Renal pelvis (tissue), 1 donor: ENCODE measurements at regions not wholly inside any gene's neighbourhood (a gene's known extent, or its start where the extent isn't known, plus 50 kb on each side); places are given as distances from the start of the nearest gene placed in this dataset.
"Not testable (repeated sequence)": the region's sequence is repeated elsewhere in the genome, so short reads cannot be mapped to it uniquely, and the experiment has no call there.

Source experiments
- DNase-seq: peaks from one replicate; pipeline ENCODE4 v3.0.0-alpha.2; 2013

DNA sequence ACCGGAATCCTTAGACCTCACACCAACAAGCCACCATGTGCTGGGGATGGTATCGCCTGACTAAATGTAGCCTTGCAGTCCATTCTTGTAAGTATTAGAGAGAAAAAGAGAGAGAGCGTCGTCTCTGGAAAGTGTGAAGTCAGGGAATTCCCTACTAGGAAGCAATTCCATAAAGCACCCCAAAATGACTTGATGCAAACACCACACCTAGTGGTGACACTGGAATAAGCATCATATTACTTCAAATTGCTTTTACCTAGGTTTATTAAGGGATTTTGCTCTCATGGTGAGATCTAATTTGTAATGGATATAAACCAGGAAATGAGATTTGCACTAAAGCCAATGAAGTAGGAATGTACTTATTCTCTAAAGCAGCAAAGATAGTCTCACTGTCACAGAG lies 111.4 kb upstream of the METTL9 start:
- not testable (repeated sequence) for DNase-seq

- not testable (repeated sequence) for DNase-seq
These were observed 100.3 kb upstream of the METTL9 start for GRCh38 chr16:21499046-21499445.

GRCh38 chr16:21501223-21501868 lies 98.0 kb upstream of the METTL9 start:
- DNase-seq = peak; percentile 54

DNA sequence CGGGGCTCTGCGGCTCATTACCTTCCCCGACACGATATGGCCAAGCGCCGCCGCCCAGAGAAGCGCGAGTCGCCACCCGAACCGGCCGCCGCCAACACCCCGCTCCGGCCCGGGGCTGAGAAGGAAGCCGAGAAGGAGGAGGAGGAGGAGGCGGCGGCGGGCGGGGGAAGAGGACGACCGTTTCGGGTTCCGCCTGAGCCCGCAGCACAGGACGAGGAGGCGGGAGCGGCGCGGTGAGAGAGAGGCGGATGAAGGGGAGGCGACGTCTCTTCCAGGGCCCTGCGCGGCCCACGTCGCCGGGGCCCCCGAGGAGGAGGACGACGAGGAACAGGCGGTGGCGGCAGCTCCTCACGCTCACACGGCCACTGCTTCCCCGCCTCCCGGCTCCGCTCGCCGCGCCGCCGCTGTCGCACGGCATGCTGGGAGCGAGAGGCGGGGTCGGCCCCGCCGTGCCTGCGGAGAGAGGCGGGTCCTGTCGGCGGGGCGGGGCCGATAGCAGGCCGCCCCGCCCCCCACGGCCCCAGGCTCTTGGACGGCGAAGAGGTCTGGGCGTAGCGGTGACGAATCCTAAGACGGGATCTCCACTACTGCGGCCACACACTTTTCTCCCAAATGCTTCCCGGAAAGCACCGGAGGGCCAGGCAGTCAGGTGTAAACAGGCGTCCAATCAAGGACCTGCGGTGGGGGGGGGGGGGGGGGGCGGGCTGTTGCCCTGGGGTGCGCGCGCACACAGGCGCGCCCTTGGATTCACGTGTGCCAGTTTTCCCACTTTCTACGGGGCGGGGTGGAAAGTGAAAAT lies 97.3 kb upstream of the METTL9 start:
- DNase-seq = peak; percentile 92

GRCh38 chr16:21503574-21503920 lies 95.8 kb upstream of the METTL9 start:
- not testable (repeated sequence) for DNase-seq

DNA sequence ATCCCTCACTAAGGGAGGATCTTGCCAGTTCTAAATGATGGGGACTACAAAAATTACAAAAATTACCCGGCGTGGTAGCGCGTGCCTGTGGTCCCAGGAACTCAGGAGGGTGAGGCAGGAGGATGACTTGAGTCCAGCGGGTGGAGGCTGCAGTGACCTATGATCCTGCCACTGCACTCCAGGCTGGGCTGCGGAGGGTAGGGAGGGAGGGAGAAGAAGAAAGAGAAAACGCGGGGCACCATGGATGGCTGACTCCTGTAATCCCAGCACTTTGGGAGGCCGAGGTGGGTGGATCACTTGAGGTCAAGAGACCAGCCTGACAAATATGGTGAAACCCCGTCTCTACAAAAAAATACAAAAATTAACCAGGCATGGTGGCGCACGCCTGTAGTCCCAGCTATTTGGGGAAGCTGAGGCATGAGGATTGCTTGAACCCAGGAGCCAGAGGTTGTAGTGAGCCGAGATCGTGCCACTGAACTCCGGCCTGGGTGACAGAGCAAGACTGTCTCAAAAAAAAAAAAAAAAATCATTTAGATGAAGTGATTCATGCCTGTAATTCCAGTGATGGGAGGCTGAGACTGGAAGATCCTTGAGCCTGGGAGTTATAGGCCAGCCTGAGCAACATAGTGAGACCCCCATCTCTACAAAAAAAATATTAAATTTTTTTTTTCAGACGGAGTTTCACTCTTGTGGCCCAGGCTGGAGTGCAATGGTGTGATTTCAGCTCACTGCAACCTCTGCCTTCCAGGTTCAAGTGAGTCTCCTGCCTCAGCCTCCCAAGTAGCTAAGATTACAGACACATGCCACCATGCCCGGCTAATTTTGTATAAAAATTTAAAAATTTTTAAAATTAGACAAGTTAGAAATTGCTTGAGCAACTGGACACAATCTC lies 95.2 kb upstream of the METTL9 start:
- DNase-seq = not testable (repeated sequence)

- DNase-seq = not testable (repeated sequence)
These were observed 93.4 kb upstream of the METTL9 start for GRCh38 chr16:21505751-21506520.

DNA sequence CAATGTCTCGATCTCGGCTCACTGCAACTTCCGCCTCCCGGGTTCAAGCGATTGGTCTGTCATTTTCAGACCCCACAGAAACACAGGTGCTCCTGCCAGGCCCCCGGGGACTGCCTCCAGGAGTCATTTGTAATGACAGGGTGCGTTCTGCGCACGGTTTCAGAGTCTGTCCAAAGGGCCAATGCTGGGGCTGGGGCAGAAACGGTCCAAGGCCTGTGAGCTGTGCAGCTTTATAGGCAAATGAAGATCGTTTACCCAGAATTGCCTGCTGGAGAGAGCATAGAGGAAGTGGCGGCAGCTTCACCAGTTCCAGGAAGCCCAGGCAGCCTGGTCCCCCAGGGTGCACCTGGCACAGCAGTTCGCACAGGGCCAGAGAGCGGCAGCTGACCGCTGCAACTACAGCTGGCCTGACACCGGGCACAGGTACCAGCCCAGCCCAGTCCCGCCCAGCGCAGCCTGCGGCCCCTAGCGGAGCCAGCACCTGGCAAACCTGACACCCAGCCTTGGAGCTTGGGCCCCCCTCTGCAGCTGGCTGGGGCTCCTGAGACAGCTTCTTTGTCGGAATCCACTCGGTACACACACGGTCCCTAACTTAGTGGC lies 92.4 kb upstream of the METTL9 start:
- not testable (repeated sequence) for DNase-seq

DNA sequence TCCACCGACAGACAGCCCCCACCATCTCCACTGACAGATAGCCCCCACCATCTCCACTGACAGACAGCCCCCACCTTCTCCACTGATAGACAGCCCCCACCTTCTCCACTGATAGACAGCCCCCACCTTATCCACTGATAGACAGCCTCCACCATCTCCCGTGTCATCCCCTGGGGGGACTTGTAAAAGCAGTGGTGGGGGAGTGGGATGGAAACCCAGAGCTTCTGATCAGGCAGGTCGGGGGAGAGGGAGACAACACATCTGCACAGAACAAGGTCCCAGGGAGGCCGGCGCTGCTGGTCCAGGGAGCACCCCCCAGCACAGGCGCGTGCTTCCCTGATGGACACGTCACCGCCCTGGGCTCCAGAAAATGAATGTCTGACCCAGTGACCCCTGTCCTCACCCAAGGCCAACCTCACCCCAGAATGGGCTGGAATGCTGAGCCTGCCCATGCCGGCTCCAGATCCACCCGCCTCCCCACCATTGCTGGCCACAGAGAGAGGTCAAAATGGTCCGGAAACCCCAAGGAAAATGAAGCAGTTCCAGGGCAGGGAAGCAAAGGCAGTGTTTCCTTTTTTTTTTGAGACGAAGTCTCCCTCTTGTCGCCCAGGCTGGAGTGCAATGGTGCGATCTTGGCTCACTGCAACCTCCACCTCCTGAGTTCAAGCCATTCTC lies 91.6 kb upstream of the METTL9 start:
- DNase-seq = not testable (repeated sequence)

DNA sequence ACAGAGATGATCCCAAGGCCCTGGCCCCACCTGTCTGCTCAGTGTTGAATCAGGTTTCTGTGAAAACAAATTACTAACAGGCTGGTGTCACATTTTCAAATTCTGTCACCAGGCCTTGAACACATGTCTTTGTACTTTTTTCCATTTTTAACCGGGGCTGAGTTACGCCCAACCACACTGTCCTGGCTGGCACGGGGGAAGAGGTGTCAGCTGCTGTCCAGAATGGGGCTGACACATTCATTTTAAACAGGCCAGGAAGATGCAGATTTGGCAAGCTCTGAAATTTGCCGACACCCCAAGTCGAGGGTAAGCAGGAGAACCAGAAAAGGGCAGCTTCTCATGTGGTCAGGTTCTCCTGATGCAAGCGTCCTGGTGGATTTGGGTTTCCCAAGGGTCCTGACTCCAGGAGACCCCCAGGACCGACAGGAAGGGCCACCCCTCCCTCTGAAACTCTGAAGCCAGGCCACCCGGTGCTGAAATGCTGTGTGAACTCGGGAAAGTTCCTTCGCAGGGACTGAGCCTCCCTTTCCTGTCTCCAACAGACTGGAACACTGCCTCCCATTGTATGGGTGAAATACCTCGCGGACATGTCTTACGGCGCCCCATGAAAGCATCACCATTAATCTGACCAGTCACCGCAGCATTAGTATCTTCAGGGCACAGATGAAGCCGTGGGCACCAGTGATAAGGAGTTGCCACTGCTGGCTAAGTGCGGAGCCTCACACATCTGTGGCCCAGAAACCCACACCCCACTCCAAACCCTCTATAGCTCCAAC lies 90.5 kb upstream of the METTL9 start:
- DNase-seq = not testable (repeated sequence)

GRCh38 chr16:21509437-21510086 lies 89.8 kb upstream of the METTL9 start:
- not testable (repeated sequence) for DNase-seq

DNA sequence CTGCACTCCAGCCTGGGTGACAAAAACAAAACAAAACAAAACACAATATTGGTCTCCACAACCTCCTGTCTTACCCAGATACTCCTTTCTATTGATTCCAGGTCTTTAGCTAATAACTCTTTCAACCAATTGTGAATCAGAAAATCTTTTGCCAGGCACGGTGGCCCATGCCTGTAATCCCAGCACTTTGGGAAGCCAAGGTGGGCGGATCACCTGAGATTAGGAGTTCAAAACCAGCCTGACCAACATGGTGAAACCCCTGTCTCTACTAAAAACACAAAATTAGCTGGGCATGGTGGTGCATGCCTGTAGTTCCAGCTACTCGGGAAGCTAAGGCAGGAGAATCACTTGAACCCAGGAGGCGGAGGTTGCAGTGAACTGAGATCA lies 88.5 kb upstream of the METTL9 start:
- DNase-seq = not testable (repeated sequence)

DNA sequence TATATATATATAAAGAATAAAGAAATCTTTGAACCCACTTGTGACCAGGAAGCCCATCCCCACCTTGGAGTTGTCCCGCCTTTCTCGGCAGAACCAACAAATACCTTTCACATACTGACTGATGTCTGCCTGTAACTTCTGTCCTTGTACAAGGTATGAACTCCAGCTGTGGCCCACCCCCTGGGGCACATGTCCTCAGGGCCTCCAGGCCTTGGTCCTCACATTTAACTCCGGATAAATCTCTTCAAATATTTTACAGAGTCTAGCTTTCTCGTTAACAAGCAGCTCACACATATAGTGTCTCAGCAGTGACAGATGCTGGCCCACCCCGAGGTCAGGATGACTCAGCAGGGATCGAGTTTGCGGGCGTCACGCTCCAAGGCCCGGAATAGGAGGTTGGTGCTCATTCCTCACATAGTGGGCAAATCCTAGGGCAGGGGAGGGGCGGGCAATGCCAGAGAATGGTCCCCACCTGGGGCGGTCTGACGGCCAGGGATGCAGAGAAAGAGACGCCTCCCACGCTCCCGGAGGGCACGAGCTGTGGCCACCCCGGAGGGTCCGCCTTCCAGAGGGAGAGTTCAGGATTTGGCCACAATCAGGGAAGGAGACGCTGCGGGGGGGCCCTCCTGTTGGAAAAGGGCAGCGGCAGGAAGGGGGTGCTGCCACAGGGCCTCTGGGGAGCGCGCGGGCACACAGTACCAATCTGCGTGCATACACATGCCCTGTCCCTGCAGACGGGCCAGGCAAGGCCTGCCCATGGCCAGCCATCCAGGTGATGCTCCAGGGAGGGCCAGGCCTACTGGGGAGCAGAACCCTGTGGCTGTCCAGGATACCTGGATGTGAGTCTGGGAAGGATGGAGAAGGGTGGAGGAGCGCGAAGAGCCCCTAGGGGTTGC lies 87.8 kb upstream of the METTL9 start:
- DNase-seq = peak; percentile 60

DNA sequence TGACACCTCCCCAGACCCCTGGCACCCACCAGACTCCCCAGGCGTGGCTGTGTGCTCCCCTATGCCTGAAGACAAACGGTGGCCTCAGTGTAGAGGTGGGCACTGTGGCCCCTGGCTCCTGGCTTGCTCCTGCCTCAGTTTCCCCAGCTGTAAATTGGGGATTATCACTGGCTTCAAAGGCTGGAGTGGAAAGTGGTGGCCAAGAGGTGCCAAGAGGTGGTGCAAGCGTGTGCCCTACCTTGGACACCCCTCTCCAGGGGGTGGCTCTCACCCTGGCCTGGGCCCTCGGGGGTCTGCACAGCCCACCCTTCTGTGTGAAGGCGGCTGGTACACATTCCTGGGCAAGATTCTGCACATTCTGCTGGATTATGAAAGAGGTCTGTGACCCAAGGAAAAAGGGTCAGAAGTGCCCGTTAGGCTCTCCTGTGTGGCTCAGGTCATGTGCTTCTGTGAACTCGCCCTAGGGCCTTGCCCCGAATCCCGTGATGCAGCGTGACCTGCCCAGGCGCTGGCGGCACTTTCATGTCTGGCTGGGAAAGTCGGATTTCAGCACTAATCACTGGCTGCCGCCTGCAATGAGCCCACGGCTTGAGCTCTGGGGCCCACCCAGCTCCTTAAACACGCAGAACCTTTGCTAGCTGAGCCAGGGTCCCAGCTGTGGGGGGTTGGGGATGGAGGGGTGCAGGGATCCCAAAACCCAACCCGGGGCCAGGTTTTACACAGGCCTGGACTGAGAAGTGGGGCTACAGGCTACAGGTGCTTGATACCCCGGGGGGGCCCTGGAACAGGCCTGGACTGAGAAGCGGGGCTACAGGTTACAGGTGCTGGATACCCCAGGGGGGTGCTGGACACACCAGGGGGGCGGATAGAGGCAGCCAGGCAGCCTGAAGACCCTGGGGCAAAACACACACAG lies 86.8 kb upstream of the METTL9 start:
- not testable (repeated sequence) for DNase-seq

DNA sequence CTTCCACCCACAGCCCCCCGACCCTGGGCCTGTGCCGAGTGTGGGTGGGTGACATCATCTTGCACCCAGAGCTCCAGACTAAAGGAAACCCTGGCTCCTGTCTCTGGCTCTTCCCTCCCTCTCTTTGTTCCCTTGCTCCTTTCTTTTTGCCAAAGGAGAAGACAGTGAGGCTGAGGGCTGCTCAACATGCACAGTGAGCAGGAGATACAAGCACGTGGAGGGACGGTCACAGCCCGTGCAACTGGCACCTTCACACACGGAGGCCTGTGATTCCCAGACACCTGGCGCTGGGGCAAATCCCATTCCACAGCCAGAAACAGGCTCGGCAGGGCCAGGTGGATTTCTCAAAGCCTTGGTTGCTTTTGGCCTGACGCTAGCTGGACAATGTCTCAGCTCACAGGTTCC lies 86.0 kb upstream of the METTL9 start:
- not testable (repeated sequence) for DNase-seq

- not testable (repeated sequence) for DNase-seq
These were observed 85.4 kb upstream of the METTL9 start for GRCh38 chr16:21513812-21514473.

- DNase-seq = not testable (repeated sequence)
These were observed 84.9 kb upstream of the METTL9 start for GRCh38 chr16:21514474-21514840.
